H9 (cell line): ENCODE measurements at regions not wholly inside any gene's neighbourhood (a gene's known extent, or its start where the extent isn't known, plus 50 kb on each side); places are given as distances from the start of the nearest gene placed in this dataset.
A peak's percentile ranks its signal among the peaks of the same experiment; 100 is the strongest.

Experiments
- DNase-seq: peaks from one replicate; pipeline ENCODE4 v3.0.0-alpha.2; 2017
- H2AFZ ChIP-seq: one replicate; pipeline ENCODE4 v1.6.1; 2013; ENCODE audit warnings: mild to moderate bottlenecking, low read length, control low read depth, moderate library complexity
- H2AK5ac ChIP-seq: 2 replicates; pipeline ENCODE4 v1.6.1; 2013; ENCODE audit warnings: low read length, control low read depth, mixed read lengths; ENCODE audit not compliant: insufficient read length
- H2BK120ac ChIP-seq: one replicate; pipeline ENCODE4 v1.6.1; 2013; ENCODE audit warnings: low read depth, mild to moderate bottlenecking, low read length, control low read depth, inconsistent platforms; ENCODE audit not compliant: poor library complexity, severe bottlenecking
- H2BK12ac ChIP-seq: 2 replicates; pipeline ENCODE4 v1.6.1; 2013; ENCODE audit warnings: low read length, control low read depth, mixed read lengths, low read depth; ENCODE audit not compliant: insufficient read length
- H2BK15ac ChIP-seq: 2 replicates; pipeline ENCODE4 v1.6.1; 2013; ENCODE audit warnings: low read depth, low read length, control low read depth
- H2BK20ac ChIP-seq: one replicate; pipeline ENCODE4 v1.6.1; 2013; ENCODE audit warnings: low read depth, mild to moderate bottlenecking, low read length, control low read depth, inconsistent platforms; ENCODE audit not compliant: poor library complexity, severe bottlenecking
- H2BK5ac ChIP-seq: 2 replicates; pipeline ENCODE4 v1.6.1; 2013; ENCODE audit warnings: low read length, control low read depth, mixed read lengths; ENCODE audit not compliant: insufficient read length
- H3K14ac ChIP-seq: 2 replicates; pipeline ENCODE4 v1.6.1; 2013; ENCODE audit warnings: low read length, control low read depth; ENCODE audit not compliant: insufficient read depth
- H3K18ac ChIP-seq: 2 replicates; pipeline ENCODE4 v1.6.1; 2013; ENCODE audit warnings: low read depth, mild to moderate bottlenecking, mixed read lengths, low read length, control low read depth; ENCODE audit not compliant: insufficient read length
- H3K23ac ChIP-seq: 2 replicates; pipeline ENCODE4 v1.6.1; 2013; ENCODE audit warnings: low read length, control low read depth, mixed read lengths, low read depth; ENCODE audit not compliant: insufficient read length
- H3K23me2 ChIP-seq: 2 replicates; pipeline ENCODE4 v1.6.1; 2013; ENCODE audit warnings: low read depth, mild to moderate bottlenecking, mixed read lengths, low read length, control low read depth; ENCODE audit not compliant: insufficient read length, poor library complexity, severe bottlenecking
- H3K27ac ChIP-seq: 2 replicates; pipeline ENCODE4 v1.5.1; 2013; ENCODE audit warnings: low read length, control low read depth, mixed read lengths, low read depth; ENCODE audit not compliant: insufficient read length
- H3K27me3 ChIP-seq: 2 replicates; pipeline ENCODE4 v1.6.1; 2013; ENCODE audit warnings: low read length, control low read depth, inconsistent platforms; ENCODE audit not compliant: insufficient read depth
- H3K4ac ChIP-seq: 2 replicates; pipeline ENCODE4 v1.6.1; 2013; ENCODE audit warnings: low read depth, mild to moderate bottlenecking, control low read depth, inconsistent platforms, low read length, moderate library complexity
- H3K4me1 ChIP-seq: 2 replicates; pipeline ENCODE4 v1.6.1; 2013; ENCODE audit warnings: low read length, control low read depth, inconsistent platforms; ENCODE audit not compliant: insufficient read depth
- H3K4me2 ChIP-seq: 2 replicates; pipeline ENCODE4 v1.6.1; 2013; ENCODE audit warnings: low read length, control low read depth, mixed read lengths; ENCODE audit not compliant: insufficient read length, insufficient read depth
- H3K56ac ChIP-seq: 2 replicates; pipeline ENCODE4 v1.6.1; 2013; ENCODE audit warnings: low read depth, mild to moderate bottlenecking, mixed read lengths, low read length, control low read depth; ENCODE audit not compliant: insufficient read length
- H3K79me1 ChIP-seq: 2 replicates; pipeline ENCODE4 v1.6.1; 2013; ENCODE audit warnings: low read depth, mild to moderate bottlenecking, moderate library complexity, low read length, control low read depth, inconsistent platforms; ENCODE audit not compliant: insufficient read depth, poor library complexity, severe bottlenecking
- H3K79me2 ChIP-seq: 2 replicates; pipeline ENCODE4 v1.6.1; 2013; ENCODE audit warnings: low read length, control low read depth, inconsistent platforms; ENCODE audit not compliant: insufficient read depth
- H3K9ac ChIP-seq: 2 replicates; pipeline ENCODE4 v1.6.1; 2013; ENCODE audit warnings: low read length, control low read depth, mixed read lengths; ENCODE audit not compliant: insufficient read length; ENCODE audit errors: extremely low read depth
- H3K9me3 ChIP-seq: one replicate; pipeline ENCODE4 v1.6.1; 2013; ENCODE audit warnings: low read depth, low read length, inconsistent platforms; ENCODE audit not compliant: control insufficient read depth
- H3T11ph ChIP-seq: one replicate; pipeline ENCODE4 v1.6.1; 2013; ENCODE audit warnings: mild to moderate bottlenecking, low read length, control low read depth, inconsistent platforms
- H4K20me1 ChIP-seq: one replicate; pipeline ENCODE4 v1.6.1; 2013; ENCODE audit not compliant: control insufficient read depth, insufficient read length, insufficient read depth
- H4K5ac ChIP-seq: 2 replicates; pipeline ENCODE4 v1.6.1; 2013; ENCODE audit warnings: low read depth, mild to moderate bottlenecking, mixed read lengths, low read length, control low read depth; ENCODE audit not compliant: insufficient read length
- H4K8ac ChIP-seq: replicated peaks from 2 replicates; pipeline ENCODE4 v1.6.1; 2013; ENCODE audit warnings: low read length, control low read depth, mixed read lengths, low read depth; ENCODE audit not compliant: insufficient read length
- H4K91ac ChIP-seq: 2 replicates; pipeline ENCODE4 v1.6.1; 2013; ENCODE audit warnings: low read depth, mild to moderate bottlenecking, moderate library complexity, mixed read lengths, low read length, control low read depth; ENCODE audit not compliant: insufficient read length
- H3K27ac Mint-ChIP-seq, 3 experiments: 2 replicates in 2 of 3; 3 replicates in 1 of 3; pipeline ENCODE4 v1.8.0; 2020 to 2021; ENCODE audit warnings: mixed read lengths in 3 of 3, mild to moderate bottlenecking in 1 of 3, moderate library complexity in 1 of 3
- H3K27me3 Mint-ChIP-seq: 2 replicates; pipeline ENCODE4 v1.8.0; 2021; ENCODE audit warnings: low read depth, mild to moderate bottlenecking, moderate library complexity, mixed read lengths
- H3K36me3 Mint-ChIP-seq, 3 experiments: 2 replicates in 2 of 3; 3 replicates in 1 of 3; pipeline ENCODE4 v1.8.0; 2020 to 2021; ENCODE audit warnings: low read depth in 3 of 3, mixed read lengths in 3 of 3; ENCODE audit not compliant: insufficient read depth in 1 of 3
- H3K4me1 Mint-ChIP-seq, 2 experiments: 2 replicates each; pipeline ENCODE4 v1.8.0; 2020; ENCODE audit warnings: mixed read lengths in 2 of 2
- H3K4me3 Mint-ChIP-seq, 2 experiments: 2 replicates in 1 of 2; 3 replicates in 1 of 2; pipeline ENCODE4 v1.8.0; 2020 to 2021; ENCODE audit warnings: mild to moderate bottlenecking in 2 of 2, mixed read lengths in 2 of 2, moderate library complexity in 1 of 2
- H3K9me3 Mint-ChIP-seq, 2 experiments: 2 replicates in 1 of 2; 3 replicates in 1 of 2; pipeline ENCODE4 v1.8.0; 2020; ENCODE audit warnings: mild to moderate bottlenecking in 2 of 2, mixed read lengths in 2 of 2, moderate library complexity in 1 of 2
- WGBS: extraction: QIAGEN DNeasy Blood & Tissue Kit; methylation state at CpG from one replicate; pipeline ENCODE4 v1.1.7; 2013; ENCODE audit warnings: missing lambda C conversion rate, low lambda C conversion rate, mixed read lengths; ENCODE audit not compliant: insufficient read length; ENCODE audit errors: extremely low coverage; 5-methylcytosine and 5-hydroxymethylcytosine counted together
- TF ChIP-seq, protein P1 (sequence below): fragments of 200-600 bp; sonication (generic); conservative IDR thresholded peaks from 3 replicates; pipeline ENCODE4 v1.8.0; 2021; ENCODE audit warnings: antibody characterized with exemption, mild to moderate bottlenecking

DNA sequence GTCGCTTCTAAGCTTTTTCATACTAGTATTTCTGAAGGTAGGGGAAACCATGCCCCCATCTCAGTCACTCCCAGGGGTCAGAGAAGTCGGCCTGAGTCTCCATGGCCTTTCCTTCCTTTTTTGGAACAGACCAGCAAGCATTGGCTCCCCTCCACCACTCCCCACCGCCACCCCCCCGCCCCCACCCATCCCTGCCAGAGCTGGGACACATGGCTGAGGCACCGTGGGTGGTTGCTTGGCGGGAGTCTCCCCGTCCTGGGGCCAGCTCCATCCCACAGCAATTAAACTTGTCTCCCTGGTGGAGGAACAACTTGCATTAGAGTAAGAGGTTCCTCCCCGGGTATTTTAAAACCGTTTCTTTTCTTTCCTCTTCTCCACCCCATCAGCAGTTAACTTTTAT is 100.8 kb upstream of the TFPI start:
- no peak overlapping the region for H4K91ac ChIP-seq
- H3K23me2 ChIP-seq, result no peaks in the 10 kb centered on the region
- H2AK5ac ChIP-seq, result no peak overlapping the region
- H2BK20ac ChIP-seq, result no peak overlapping the region
- H2AFZ ChIP-seq, result no peak overlapping the region
- H3K4me2 ChIP-seq, result no peak overlapping the region
- H3K27ac Mint-ChIP-seq, result peak overlapping the region in 2 of 3 experiments; percentile 7 to 84; a peak in 4 of 7 replicates
- no peak overlapping the region for H3K56ac ChIP-seq
- no peak overlapping the region for H3K18ac ChIP-seq
- H4K8ac ChIP-seq, result no peak overlapping the region
- peaks cover 4% of the 10 kb centered on the region; the same call in 1 of the 2 replicates for H3K4me1 ChIP-seq
- DNase-seq, result peak; percentile 50
- no peaks in the 10 kb centered on the region for H3K27me3 Mint-ChIP-seq
- H3K9me3 ChIP-seq, result no peaks in the 10 kb centered on the region
- no peaks in the 10 kb centered on the region for H3K27me3 ChIP-seq
- no peak overlapping the region for H3T11ph ChIP-seq
- H3K79me2 ChIP-seq, result no peaks in the 10 kb centered on the region
- WGBS, result no CpG with 5 or more reads among the region's 9 CpGs
- H2BK5ac ChIP-seq, result no peak overlapping the region
- H3K27ac ChIP-seq, result no peak overlapping the region
- H3K4ac ChIP-seq, result no peak overlapping the region
- peaks cover 2% of the 10 kb centered on the region for H3K79me1 ChIP-seq
- no peak overlapping the region for H2BK15ac ChIP-seq
- H3K4me3 Mint-ChIP-seq, result no peak overlapping the region; a peak in 1 of 5 replicates
- H3K4me1 Mint-ChIP-seq, result peaks cover 6 to 49% of the 10 kb centered on the region in 2 experiments
- H3K23ac ChIP-seq, result no peak overlapping the region
- H3K36me3 Mint-ChIP-seq, result peaks cover 0 to 16% (median 0%) of the 10 kb centered on the region in 3 experiments; a peak in 2 of 7 replicates
- H4K5ac ChIP-seq, result no peak overlapping the region
- H4K20me1 ChIP-seq, result no peaks in the 10 kb centered on the region
- TF ChIP-seq, protein P1, sequence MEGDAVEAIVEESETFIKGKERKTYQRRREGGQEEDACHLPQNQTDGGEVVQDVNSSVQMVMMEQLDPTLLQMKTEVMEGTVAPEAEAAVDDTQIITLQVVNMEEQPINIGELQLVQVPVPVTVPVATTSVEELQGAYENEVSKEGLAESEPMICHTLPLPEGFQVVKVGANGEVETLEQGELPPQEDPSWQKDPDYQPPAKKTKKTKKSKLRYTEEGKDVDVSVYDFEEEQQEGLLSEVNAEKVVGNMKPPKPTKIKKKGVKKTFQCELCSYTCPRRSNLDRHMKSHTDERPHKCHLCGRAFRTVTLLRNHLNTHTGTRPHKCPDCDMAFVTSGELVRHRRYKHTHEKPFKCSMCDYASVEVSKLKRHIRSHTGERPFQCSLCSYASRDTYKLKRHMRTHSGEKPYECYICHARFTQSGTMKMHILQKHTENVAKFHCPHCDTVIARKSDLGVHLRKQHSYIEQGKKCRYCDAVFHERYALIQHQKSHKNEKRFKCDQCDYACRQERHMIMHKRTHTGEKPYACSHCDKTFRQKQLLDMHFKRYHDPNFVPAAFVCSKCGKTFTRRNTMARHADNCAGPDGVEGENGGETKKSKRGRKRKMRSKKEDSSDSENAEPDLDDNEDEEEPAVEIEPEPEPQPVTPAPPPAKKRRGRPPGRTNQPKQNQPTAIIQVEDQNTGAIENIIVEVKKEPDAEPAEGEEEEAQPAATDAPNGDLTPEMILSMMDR, result no peak
- H2BK120ac ChIP-seq, result no peak overlapping the region
- H2BK12ac ChIP-seq, result no peak overlapping the region
- no peak overlapping the region for H3K9ac ChIP-seq
- no peaks in the 10 kb centered on the region for H3K9me3 Mint-ChIP-seq
- H3K14ac ChIP-seq, result no peak overlapping the region
